BE2C (cell line): ENCODE measurements at regions not wholly inside any gene's neighbourhood (a gene's known extent, or its start where the extent isn't known, plus 50 kb on each side); places are given as distances from the start of the nearest gene placed in this dataset.
A peak's percentile ranks its signal among the peaks of the same experiment; 100 is the strongest.

ENCODE experiments used
- DNase-seq: peaks from one replicate; pipeline ENCODE4 v3.0.0-alpha.2; 2020
- H3K27me3 ChIP-seq: fragments of 250-450 bp; sonication (Bioruptor Pico); 2 replicates; pipeline ENCODE4 v1.5.1; 2020; ENCODE audit warnings: mild to moderate bottlenecking
- H3K36me3 ChIP-seq: fragments of 250-450 bp; sonication (Bioruptor Pico); 2 replicates; pipeline ENCODE4 v1.5.1; 2020; ENCODE audit warnings: mild to moderate bottlenecking
- H3K4me1 ChIP-seq: fragments of 250-450 bp; sonication (Bioruptor Pico); 2 replicates; pipeline ENCODE4 v1.5.1; 2020
- H3K4me3 ChIP-seq: 2 replicates; pipeline ENCODE4 v1.5.1; 2011; ENCODE audit warnings: low read depth, low read length
- H3K9me3 ChIP-seq: fragments of 250-450 bp; sonication (Bioruptor Pico); 2 replicates; pipeline ENCODE4 v1.5.1; 2020
- CTCF ChIP-seq: IDR thresholded peaks from 2 replicates; pipeline ENCODE4 v1.5.1; 2012; ENCODE audit warnings: mild to moderate bottlenecking, low read depth, low read length

GRCh38 chr11:128291835-128292234 lies 295.5 kb downstream of the ETS1 start:
- H3K4me1 ChIP-seq: peaks cover 8% of the 10 kb centered on the region
- no peaks in the 10 kb centered on the region for H3K9me3 ChIP-seq
- TF ChIP-seq CTCF: no peak
- no peak for DNase-seq
- no peak overlapping the region for H3K4me3 ChIP-seq
- no peaks in the 10 kb centered on the region for H3K27me3 ChIP-seq
- no peaks in the 10 kb centered on the region for H3K36me3 ChIP-seq

- no peaks in the 10 kb centered on the region for H3K27me3 ChIP-seq
- H3K9me3 ChIP-seq: no peaks in the 10 kb centered on the region
- H3K4me3 ChIP-seq: no peak overlapping the region
- peaks cover 8% of the 10 kb centered on the region for H3K4me1 ChIP-seq
- no peaks in the 10 kb centered on the region for H3K36me3 ChIP-seq
- TF ChIP-seq CTCF: no peak
- no peak for DNase-seq
Observed at GRCh38 chr11:128291007-128291406, 296.4 kb downstream of the ETS1 start.

GRCh38 chr11:128290106-128290840 lies 297.1 kb downstream of the ETS1 start:
- peak; percentile 93 for TF ChIP-seq CTCF
- DNase-seq: peak; percentile 65
- Histone ChIP-seq H3K36me3 (no peaks in the 10 kb centered on the region), H3K27me3 (no peaks in the 10 kb centered on the region), H3K4me3 (no peak overlapping the region), H3K9me3 (no peaks in the 10 kb centered on the region), H3K4me1 (peaks cover 8% of the 10 kb centered on the region)

GRCh38 chr11:128289048-128289447 lies 298.3 kb downstream of the ETS1 start:
- Histone ChIP-seq H3K9me3 (no peaks in the 10 kb centered on the region), H3K36me3 (no peaks in the 10 kb centered on the region), H3K4me1 (peaks cover 8% of the 10 kb centered on the region), H3K4me3 (no peak overlapping the region), H3K27me3 (no peaks in the 10 kb centered on the region)
- DNase-seq: no peak
- TF ChIP-seq CTCF: no peak

- no peak overlapping the region for H3K4me3 ChIP-seq
- H3K27me3 ChIP-seq: no peaks in the 10 kb centered on the region
- peaks cover 8% of the 10 kb centered on the region for H3K4me1 ChIP-seq
- H3K9me3 ChIP-seq: no peaks in the 10 kb centered on the region
- TF ChIP-seq CTCF: no peak
- no peaks in the 10 kb centered on the region for H3K36me3 ChIP-seq
- DNase-seq: no peak
Observed at GRCh38 chr11:128288368-128288767, 299.0 kb downstream of the ETS1 start.

GRCh38 chr11:128285321-128285720 lies 302.0 kb downstream of the ETS1 start:
- Histone ChIP-seq H3K9me3 (no peaks in the 10 kb centered on the region), H3K36me3 (no peaks in the 10 kb centered on the region), H3K27me3 (no peaks in the 10 kb centered on the region), H3K4me3 (no peak overlapping the region), H3K4me1 (peaks cover 6% of the 10 kb centered on the region)
- DNase-seq: no peak
- TF ChIP-seq CTCF: no peak
